Erythroblast (primary cell): ENCODE measurements at regions not wholly inside any gene's neighbourhood (a gene's known extent, or its start where the extent isn't known, plus 50 kb on each side); places are given as distances from the start of the nearest gene placed in this dataset.

Experiments used
- GATA1 ChIP-seq: IDR thresholded peaks from 2 replicates; pipeline ENCODE4 v1.6.1; 2011; ENCODE audit warnings: low read depth, mild to moderate bottlenecking, control low read depth, low read length, moderate library complexity
- POLR2A ChIP-seq: IDR thresholded peaks from 2 replicates; pipeline ENCODE4 v1.6.1; 2011; ENCODE audit warnings: mild to moderate bottlenecking, low read length

GRCh38 chr17:79215631-79216030, 141.0 kb downstream of the ENGASE start:
- no peak for TF ChIP-seq POLR2A
- TF ChIP-seq GATA1 = no peak
